ENCODE measurements at regions not wholly inside any gene's neighbourhood (a gene's known extent, or its start where the extent isn't known, plus 50 kb on each side); places are given as distances from the start of the nearest gene placed in this dataset.

- TF ChIP-seq CTCF (IDR thresholded peaks at IDR 0.05; ENCODE audit: insufficient read depth, low read depth, low read length) (no peak), EZH2 (IDR thresholded peaks at IDR 0.05; ENCODE audit: insufficient read depth, low read length) (no peak)
Observed at GRCh38 chr5:5026409-5026785, 113.7 kb upstream of the ADAMTS16 start.
